ENCODE measurements at regions not wholly inside any gene's neighbourhood (a gene's known extent, or its start where the extent isn't known, plus 50 kb on each side); places are given as distances from the start of the nearest gene placed in this dataset.

- no peak for FAIRE-seq
- DNase-seq (ENCODE audit: insufficient read length, low spot score) = no peak
- no peak for TF ChIP-seq SPI1 (IDR thresholded peaks at IDR 0.05; ENCODE audit: low read depth, low read length)
- no peak for TF ChIP-seq POU2F2 (IDR thresholded peaks at IDR 0.05; ENCODE audit: low read depth, low read length)
- no peak for TF ChIP-seq PAX5 (IDR thresholded peaks at IDR 0.05; ENCODE audit: insufficient read depth, low read length, severe bottlenecking)
- no peak for TF ChIP-seq POLR2A (IDR thresholded peaks at IDR 0.05; ENCODE audit: low read depth, low read length)
- no peak for TF ChIP-seq POLR2AphosphoS5 (IDR thresholded peaks at IDR 0.05; ENCODE audit: low read depth, low read length)
- TF ChIP-seq TAF1 (IDR thresholded peaks at IDR 0.05; ENCODE audit: low read depth, low read length) = no peak
Measured at GRCh38 chrX:115946059-115946458, 224.5 kb upstream of the AGTR2 start.

- FAIRE-seq (no peak), DNase-seq (ENCODE audit: insufficient read length, low spot score) (no peak)
- TF ChIP-seq TAF1 (IDR thresholded peaks at IDR 0.05; ENCODE audit: low read depth, low read length) = no peak
- no peak for TF ChIP-seq SPI1 (IDR thresholded peaks at IDR 0.05; ENCODE audit: low read depth, low read length)
- TF ChIP-seq PAX5 (IDR thresholded peaks at IDR 0.05; ENCODE audit: insufficient read depth, low read length, severe bottlenecking) = no peak
- no peak for TF ChIP-seq POLR2A (IDR thresholded peaks at IDR 0.05; ENCODE audit: low read depth, low read length)
- TF ChIP-seq POU2F2 (IDR thresholded peaks at IDR 0.05; ENCODE audit: low read depth, low read length) = no peak
- no peak for TF ChIP-seq POLR2AphosphoS5 (IDR thresholded peaks at IDR 0.05; ENCODE audit: low read depth, low read length)
Measured at GRCh38 chrX:115948018-115948923, 222.3 kb upstream of the AGTR2 start.

GRCh38 chrX:115949900-115950822 is 220.4 kb upstream of the AGTR2 start:
- DNase-seq (ENCODE audit: insufficient read length, low spot score) = no peak
- FAIRE-seq = no peak

GRCh38 chrX:115952417-115953092 is 218.0 kb upstream of the AGTR2 start:
- FAIRE-seq (no peak), DNase-seq (ENCODE audit: insufficient read length, low spot score) (no peak)
- TF ChIP-seq TAF1 (IDR thresholded peaks at IDR 0.05; ENCODE audit: low read depth, low read length) = no peak
- TF ChIP-seq POU2F2 (IDR thresholded peaks at IDR 0.05; ENCODE audit: low read depth, low read length) = no peak
- TF ChIP-seq POLR2A (IDR thresholded peaks at IDR 0.05; ENCODE audit: low read depth, low read length) = no peak

More at GRCh38 chrX:115949900-115950822, 220.4 kb upstream of the AGTR2 start:
- no peak for TF ChIP-seq PAX5 (IDR thresholded peaks at IDR 0.05; ENCODE audit: insufficient read depth, low read length, severe bottlenecking)
- TF ChIP-seq POLR2A (IDR thresholded peaks at IDR 0.05; ENCODE audit: low read depth, low read length) = no peak
- TF ChIP-seq TAF1 (IDR thresholded peaks at IDR 0.05; ENCODE audit: low read depth, low read length) = no peak
- no peak for TF ChIP-seq SPI1 (IDR thresholded peaks at IDR 0.05; ENCODE audit: low read depth, low read length)
- no peak for TF ChIP-seq POLR2AphosphoS5 (IDR thresholded peaks at IDR 0.05; ENCODE audit: low read depth, low read length)
- TF ChIP-seq POU2F2 (IDR thresholded peaks at IDR 0.05; ENCODE audit: low read depth, low read length) = no peak

GRCh38 chrX:115957862-115958490 is 212.6 kb upstream of the AGTR2 start:
- no peak for FAIRE-seq
- no peak for DNase-seq (ENCODE audit: insufficient read length, low spot score)

GRCh38 chrX:115958687-115959359 is 211.7 kb upstream of the AGTR2 start:
- DNase-seq (ENCODE audit: insufficient read length, low spot score) (no peak), FAIRE-seq (no peak)

More at GRCh38 chrX:115957862-115958490, 212.6 kb upstream of the AGTR2 start:
- TF ChIP-seq POLR2AphosphoS5 (IDR thresholded peaks at IDR 0.05; ENCODE audit: low read depth, low read length) (no peak), POU2F2 (IDR thresholded peaks at IDR 0.05; ENCODE audit: low read depth, low read length) (no peak), TAF1 (IDR thresholded peaks at IDR 0.05; ENCODE audit: low read depth, low read length) (no peak), PAX5 (IDR thresholded peaks at IDR 0.05; ENCODE audit: insufficient read depth, low read length, severe bottlenecking) (no peak), POLR2A (IDR thresholded peaks at IDR 0.05; ENCODE audit: low read depth, low read length) (no peak), SPI1 (IDR thresholded peaks at IDR 0.05; ENCODE audit: low read depth, low read length) (no peak)

GRCh38 chrX:115960440-115961084 is 210.0 kb upstream of the AGTR2 start:
- FAIRE-seq (no peak), DNase-seq (ENCODE audit: insufficient read length, low spot score) (no peak)
- TF ChIP-seq SPI1 (IDR thresholded peaks at IDR 0.05; ENCODE audit: low read depth, low read length) (no peak), PAX5 (IDR thresholded peaks at IDR 0.05; ENCODE audit: insufficient read depth, low read length, severe bottlenecking) (no peak), TAF1 (IDR thresholded peaks at IDR 0.05; ENCODE audit: low read depth, low read length) (no peak), POLR2A (IDR thresholded peaks at IDR 0.05; ENCODE audit: low read depth, low read length) (no peak), POLR2AphosphoS5 (IDR thresholded peaks at IDR 0.05; ENCODE audit: low read depth, low read length) (no peak), POU2F2 (IDR thresholded peaks at IDR 0.05; ENCODE audit: low read depth, low read length) (no peak)

More at GRCh38 chrX:115958687-115959359, 211.7 kb upstream of the AGTR2 start:
- TF ChIP-seq POLR2AphosphoS5 (IDR thresholded peaks at IDR 0.05; ENCODE audit: low read depth, low read length) (no peak), POLR2A (IDR thresholded peaks at IDR 0.05; ENCODE audit: low read depth, low read length) (no peak), POU2F2 (IDR thresholded peaks at IDR 0.05; ENCODE audit: low read depth, low read length) (no peak), PAX5 (IDR thresholded peaks at IDR 0.05; ENCODE audit: insufficient read depth, low read length, severe bottlenecking) (no peak), TAF1 (IDR thresholded peaks at IDR 0.05; ENCODE audit: low read depth, low read length) (no peak), SPI1 (IDR thresholded peaks at IDR 0.05; ENCODE audit: low read depth, low read length) (no peak)

All from GM12891 (cell line).